ENCODE measurements at regions not wholly inside any gene's neighbourhood (a gene's known extent, or its start where the extent isn't known, plus 50 kb on each side); places are given as distances from the start of the nearest gene placed in this dataset.
"Not testable (repeated sequence)": the region's sequence is repeated elsewhere in the genome, so short reads cannot be mapped to it uniquely, and the experiment has no call there.

DNA sequence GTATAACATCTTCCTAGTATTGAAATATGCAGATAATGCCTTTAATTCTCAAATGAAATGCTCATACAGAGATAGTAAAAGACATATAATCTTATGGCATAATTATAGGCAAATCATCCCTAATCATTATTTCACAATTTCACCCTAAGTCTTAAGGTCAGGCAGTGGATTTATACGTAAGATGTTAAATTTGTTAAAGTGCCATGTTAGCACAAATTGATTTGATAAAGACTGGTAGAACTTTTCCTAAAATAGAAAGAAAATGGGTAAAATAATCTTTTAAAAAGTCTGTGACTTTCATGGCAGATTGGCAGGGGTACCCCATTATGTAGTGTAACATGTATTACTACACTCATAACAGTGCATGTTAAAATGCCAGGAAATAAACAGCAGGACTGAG lies 1092.7 kb upstream of the GOT2 start:
- FAIRE-seq (no peak), DNase-seq (ENCODE audit: low read depth) (no peak)
- no peaks in the 10 kb centered on the region for H3K27me3 ChIP-seq (ENCODE audit: control insufficient read depth, insufficient read depth, low read length)
- H3K4me3 ChIP-seq (ENCODE audit: low read depth, low read length): no peak overlapping the region
- TF ChIP-seq, protein P1, sequence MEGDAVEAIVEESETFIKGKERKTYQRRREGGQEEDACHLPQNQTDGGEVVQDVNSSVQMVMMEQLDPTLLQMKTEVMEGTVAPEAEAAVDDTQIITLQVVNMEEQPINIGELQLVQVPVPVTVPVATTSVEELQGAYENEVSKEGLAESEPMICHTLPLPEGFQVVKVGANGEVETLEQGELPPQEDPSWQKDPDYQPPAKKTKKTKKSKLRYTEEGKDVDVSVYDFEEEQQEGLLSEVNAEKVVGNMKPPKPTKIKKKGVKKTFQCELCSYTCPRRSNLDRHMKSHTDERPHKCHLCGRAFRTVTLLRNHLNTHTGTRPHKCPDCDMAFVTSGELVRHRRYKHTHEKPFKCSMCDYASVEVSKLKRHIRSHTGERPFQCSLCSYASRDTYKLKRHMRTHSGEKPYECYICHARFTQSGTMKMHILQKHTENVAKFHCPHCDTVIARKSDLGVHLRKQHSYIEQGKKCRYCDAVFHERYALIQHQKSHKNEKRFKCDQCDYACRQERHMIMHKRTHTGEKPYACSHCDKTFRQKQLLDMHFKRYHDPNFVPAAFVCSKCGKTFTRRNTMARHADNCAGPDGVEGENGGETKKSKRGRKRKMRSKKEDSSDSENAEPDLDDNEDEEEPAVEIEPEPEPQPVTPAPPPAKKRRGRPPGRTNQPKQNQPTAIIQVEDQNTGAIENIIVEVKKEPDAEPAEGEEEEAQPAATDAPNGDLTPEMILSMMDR (IDR thresholded peaks at IDR 0.05; ENCODE audit: insufficient read depth, low read length, severe bottlenecking): no peak
- no peaks in the 10 kb centered on the region for H3K36me3 ChIP-seq (ENCODE audit: control insufficient read depth, insufficient read depth, low read length)

DNA sequence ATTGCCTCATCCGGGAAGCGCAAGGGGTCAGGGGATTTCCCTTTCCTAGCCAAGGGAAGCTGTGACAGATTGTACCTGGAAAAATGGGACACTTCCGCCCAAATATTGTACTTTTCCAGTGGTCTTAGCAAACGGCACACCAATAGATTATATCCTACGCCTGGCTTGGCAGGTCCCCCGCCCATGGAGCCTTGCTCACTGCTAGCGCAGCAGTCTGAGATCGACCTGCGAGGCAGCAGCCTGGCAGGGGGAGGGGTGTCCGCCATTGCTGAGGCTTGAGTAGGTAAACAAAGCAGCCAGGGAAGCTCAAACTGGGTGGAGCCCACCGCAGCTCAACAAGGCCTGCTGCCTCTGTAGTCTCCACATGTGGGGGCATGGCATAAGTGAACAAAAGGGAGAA lies 1075.4 kb upstream of the GOT2 start:
- H3K4me3 ChIP-seq (ENCODE audit: low read depth, low read length); H3K36me3 ChIP-seq (ENCODE audit: control insufficient read depth, insufficient read depth, low read length); FAIRE-seq; H3K27me3 ChIP-seq (ENCODE audit: control insufficient read depth, insufficient read depth, low read length); DNase-seq (ENCODE audit: low read depth): not testable (repeated sequence)

DNA sequence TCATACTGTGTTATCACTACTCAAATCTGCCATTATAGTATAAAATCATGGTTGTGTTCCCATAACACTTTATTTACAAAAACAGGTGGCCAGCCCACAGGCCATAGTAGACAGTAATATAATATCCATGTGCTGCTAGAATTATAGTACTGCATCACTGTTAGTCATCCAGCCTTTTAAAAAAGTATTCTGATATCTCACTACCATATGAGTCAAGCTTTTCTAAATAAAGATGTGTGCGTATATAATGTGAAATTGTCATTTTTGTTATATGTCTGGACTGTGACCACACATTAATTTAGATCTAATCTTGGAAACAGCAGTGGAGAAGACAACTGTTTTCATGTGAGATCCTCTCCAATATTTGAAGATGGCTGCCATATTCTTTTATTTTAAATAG lies 1049.1 kb upstream of the GOT2 start:
- FAIRE-seq (no peak), DNase-seq (ENCODE audit: low read depth) (peak; percentile 1)
- no peaks in the 10 kb centered on the region for H3K36me3 ChIP-seq (ENCODE audit: control insufficient read depth, insufficient read depth, low read length)
- H3K4me3 ChIP-seq (ENCODE audit: low read depth, low read length): no peak overlapping the region
- H3K27me3 ChIP-seq (ENCODE audit: control insufficient read depth, insufficient read depth, low read length): no peaks in the 10 kb centered on the region
- TF ChIP-seq, protein P1 (IDR thresholded peaks at IDR 0.05; ENCODE audit: insufficient read depth, low read length, severe bottlenecking): no peak

DNA sequence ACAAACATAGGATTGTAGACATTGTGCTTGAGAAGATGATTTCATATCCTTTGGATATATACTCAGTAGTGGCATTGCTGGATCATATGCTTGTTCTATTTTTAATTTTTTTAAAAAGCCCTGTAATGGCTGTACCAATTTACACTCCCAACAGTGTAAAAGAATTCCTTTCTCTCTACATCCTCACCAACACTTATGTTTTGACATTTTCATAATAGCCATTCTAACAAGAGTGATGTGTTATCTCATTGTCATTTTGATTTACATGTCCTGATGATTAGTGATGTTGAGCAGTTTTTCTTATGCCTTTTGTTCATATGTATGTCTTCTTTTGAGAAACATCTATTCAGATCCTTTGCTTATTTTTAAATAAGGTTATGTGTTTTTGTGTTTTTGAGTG lies 1039.2 kb upstream of the GOT2 start:
- no peak overlapping the region for H3K4me3 ChIP-seq (ENCODE audit: low read depth, low read length)
- no peaks in the 10 kb centered on the region for H3K27me3 ChIP-seq (ENCODE audit: control insufficient read depth, insufficient read depth, low read length)
- no peak for FAIRE-seq

DNA sequence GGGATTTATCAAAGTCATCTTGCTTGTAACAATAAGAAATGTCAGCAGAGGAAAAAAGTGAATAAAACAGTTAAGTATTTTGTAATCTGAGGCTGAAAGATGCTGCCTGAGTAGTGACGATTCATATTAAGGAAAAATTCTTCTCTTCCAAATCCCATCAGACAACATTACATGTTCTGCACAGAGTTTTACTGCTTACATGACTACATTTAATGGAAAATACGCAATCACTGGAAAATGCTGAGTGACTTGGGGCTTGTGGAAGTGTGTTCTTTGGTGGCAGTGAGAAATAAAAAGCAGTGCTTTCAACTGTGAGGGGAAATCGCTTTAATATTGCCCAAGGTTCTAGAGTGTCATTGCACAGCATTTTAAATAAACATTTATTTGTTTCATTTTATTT lies 1025.2 kb upstream of the GOT2 start:
- FAIRE-seq: no peak

More for the DNA sequence above, 1039.2 kb upstream of the GOT2 start:
- TF ChIP-seq, protein P1 (IDR thresholded peaks at IDR 0.05; ENCODE audit: insufficient read depth, low read length, severe bottlenecking): no peak
- H3K36me3 ChIP-seq (ENCODE audit: control insufficient read depth, insufficient read depth, low read length): no peaks in the 10 kb centered on the region
- no peak for DNase-seq (ENCODE audit: low read depth)

DNA sequence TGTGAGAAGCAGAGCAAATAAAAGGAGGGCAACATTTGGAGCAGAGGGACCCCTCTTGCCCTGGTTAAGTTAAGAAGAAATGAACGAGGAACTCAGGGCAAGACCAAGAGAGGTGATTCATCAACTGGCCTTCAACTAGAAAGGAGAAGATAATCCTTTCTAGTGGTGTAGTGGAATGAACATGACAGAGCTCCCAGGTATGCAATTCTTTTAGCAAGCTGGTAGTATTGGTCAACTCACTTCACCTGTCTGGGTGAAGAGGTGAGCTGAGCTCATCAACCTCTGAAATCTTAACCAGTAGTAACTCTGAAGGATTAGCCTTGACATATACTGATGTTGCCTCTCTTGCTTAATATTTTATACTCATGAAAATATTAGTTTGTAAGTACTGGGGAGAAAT lies 1024.7 kb upstream of the GOT2 start:
- no peaks in the 10 kb centered on the region for H3K27me3 ChIP-seq (ENCODE audit: control insufficient read depth, insufficient read depth, low read length)
- TF ChIP-seq, protein P1 (IDR thresholded peaks at IDR 0.05; ENCODE audit: insufficient read depth, low read length, severe bottlenecking): no peak
- H3K4me3 ChIP-seq (ENCODE audit: low read depth, low read length): no peak overlapping the region
- no peaks in the 10 kb centered on the region for H3K36me3 ChIP-seq (ENCODE audit: control insufficient read depth, insufficient read depth, low read length)
- FAIRE-seq: no peak
- DNase-seq (ENCODE audit: low read depth): peak; percentile 7

More for the DNA sequence above, 1025.2 kb upstream of the GOT2 start:
- Histone ChIP-seq H3K4me3 (ENCODE audit: low read depth, low read length) (no peak overlapping the region), H3K36me3 (ENCODE audit: control insufficient read depth, insufficient read depth, low read length) (no peaks in the 10 kb centered on the region), H3K27me3 (ENCODE audit: control insufficient read depth, insufficient read depth, low read length) (no peaks in the 10 kb centered on the region)
- TF ChIP-seq, protein P1 (IDR thresholded peaks at IDR 0.05; ENCODE audit: insufficient read depth, low read length, severe bottlenecking): no peak
- DNase-seq (ENCODE audit: low read depth): no peak

Data from bronchial epithelial cell (primary cell).